ENCODE measurements at regions not wholly inside any gene's neighbourhood (a gene's known extent, or its start where the extent isn't known, plus 50 kb on each side); places are given as distances from the start of the nearest gene placed in this dataset.
A peak's percentile ranks its signal among the peaks of the same experiment; 100 is the strongest.

DNA sequence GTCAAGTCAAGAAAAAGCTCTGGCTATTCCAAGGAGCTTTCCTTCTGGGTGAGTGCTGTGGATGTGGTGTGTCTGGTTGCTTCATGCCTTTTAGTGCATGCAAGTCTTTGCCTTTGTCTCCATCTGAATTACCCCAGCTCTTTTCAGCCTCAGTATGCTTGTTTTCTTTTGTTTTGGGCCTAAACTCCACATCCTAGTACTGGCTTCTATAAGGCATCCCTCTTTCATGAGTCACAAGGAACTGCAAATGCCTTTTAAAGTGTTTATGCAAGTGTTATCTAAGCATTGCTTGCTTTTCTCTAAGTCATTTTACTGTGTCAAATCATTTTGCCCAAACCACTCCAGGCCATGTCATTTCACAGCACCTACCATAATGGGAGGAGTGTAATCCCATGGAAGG lies 132.1 kb downstream of the PLCE1 start:
- H3K4me3 ChIP-seq = no peak overlapping the region
- DNase-seq (no peak), ATAC-seq (ENCODE audit: low FRiP score in 2 of 2) (no peak)
- TF ChIP-seq POLR2A (IDR thresholded peaks at IDR 0.05) (no peak), POLR2AphosphoS5 (IDR thresholded peaks at IDR 0.05) (no peak), EP300 (IDR thresholded peaks at IDR 0.05) (no peak)
- TF ChIP-seq, protein P1, sequence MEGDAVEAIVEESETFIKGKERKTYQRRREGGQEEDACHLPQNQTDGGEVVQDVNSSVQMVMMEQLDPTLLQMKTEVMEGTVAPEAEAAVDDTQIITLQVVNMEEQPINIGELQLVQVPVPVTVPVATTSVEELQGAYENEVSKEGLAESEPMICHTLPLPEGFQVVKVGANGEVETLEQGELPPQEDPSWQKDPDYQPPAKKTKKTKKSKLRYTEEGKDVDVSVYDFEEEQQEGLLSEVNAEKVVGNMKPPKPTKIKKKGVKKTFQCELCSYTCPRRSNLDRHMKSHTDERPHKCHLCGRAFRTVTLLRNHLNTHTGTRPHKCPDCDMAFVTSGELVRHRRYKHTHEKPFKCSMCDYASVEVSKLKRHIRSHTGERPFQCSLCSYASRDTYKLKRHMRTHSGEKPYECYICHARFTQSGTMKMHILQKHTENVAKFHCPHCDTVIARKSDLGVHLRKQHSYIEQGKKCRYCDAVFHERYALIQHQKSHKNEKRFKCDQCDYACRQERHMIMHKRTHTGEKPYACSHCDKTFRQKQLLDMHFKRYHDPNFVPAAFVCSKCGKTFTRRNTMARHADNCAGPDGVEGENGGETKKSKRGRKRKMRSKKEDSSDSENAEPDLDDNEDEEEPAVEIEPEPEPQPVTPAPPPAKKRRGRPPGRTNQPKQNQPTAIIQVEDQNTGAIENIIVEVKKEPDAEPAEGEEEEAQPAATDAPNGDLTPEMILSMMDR (IDR thresholded peaks at IDR 0.05) = no peak
- H3K27ac ChIP-seq = no peak overlapping the region
- no peaks in the 10 kb centered on the region for H3K9me3 ChIP-seq
- no peaks in the 10 kb centered on the region for H3K27me3 ChIP-seq
- no peaks in the 10 kb centered on the region for H3K36me3 ChIP-seq
- H3K4me1 ChIP-seq = peaks cover 0 to 4% (median 3%) of the 10 kb centered on the region in 4 donors

DNA sequence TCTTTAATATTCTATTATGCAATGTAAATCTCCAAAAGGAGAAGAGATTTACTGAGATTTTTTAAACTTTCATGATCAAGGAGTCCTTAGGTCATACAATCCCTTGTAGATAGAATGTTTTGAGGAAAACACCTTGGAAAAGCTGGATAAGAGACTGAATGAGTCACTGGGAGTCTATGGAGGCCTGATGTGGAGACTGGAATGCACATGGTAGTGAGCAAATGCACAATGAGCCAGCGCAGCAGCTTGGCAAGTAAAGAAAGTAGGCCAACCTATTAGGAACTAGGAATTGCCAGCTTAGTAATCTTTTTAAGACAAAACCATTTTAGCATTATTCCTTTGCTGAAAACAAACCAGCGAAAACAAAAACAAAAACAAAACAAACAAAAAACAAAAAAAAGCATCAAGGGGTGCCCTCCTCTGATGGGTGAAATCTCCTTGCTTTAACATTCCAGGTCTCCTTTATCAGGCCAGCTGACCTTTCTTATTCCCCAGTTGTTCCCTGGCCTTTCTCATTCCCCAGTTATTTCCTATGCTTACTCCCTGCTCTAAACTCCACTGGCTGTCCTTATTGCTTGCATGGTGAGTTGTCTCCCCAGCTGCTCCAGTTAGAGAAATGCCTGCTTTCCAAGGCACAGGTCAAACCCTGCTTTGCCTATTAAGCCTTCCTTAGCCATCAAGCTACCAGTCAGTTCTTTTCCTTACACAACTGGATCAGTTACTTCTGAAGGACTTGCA lies 135.8 kb downstream of the PLCE1 start:
- Histone ChIP-seq H3K4me1 (peaks cover 0 to 5% (median 1%) of the 10 kb centered on the region in 4 donors), H3K36me3 (no peaks in the 10 kb centered on the region), H3K27ac (no peak overlapping the region), H3K4me3 (no peak overlapping the region), H3K9me3 (no peaks in the 10 kb centered on the region), H3K27me3 (no peaks in the 10 kb centered on the region)
- no peak for DNase-seq
- 85 to 91% methylated on average over 2 of the region's 2 CpGs for WGBS, 2 donors
- ATAC-seq (ENCODE audit: low FRiP score in 2 of 2) = peak in 1 of 2 donors; percentile 59
- TF ChIP-seq, protein P1 (IDR thresholded peaks at IDR 0.05) = no peak
- TF ChIP-seq POLR2A (IDR thresholded peaks at IDR 0.05) = no peak
- TF ChIP-seq EP300 (IDR thresholded peaks at IDR 0.05) = no peak
- TF ChIP-seq POLR2AphosphoS5 (IDR thresholded peaks at IDR 0.05) = no peak

DNA sequence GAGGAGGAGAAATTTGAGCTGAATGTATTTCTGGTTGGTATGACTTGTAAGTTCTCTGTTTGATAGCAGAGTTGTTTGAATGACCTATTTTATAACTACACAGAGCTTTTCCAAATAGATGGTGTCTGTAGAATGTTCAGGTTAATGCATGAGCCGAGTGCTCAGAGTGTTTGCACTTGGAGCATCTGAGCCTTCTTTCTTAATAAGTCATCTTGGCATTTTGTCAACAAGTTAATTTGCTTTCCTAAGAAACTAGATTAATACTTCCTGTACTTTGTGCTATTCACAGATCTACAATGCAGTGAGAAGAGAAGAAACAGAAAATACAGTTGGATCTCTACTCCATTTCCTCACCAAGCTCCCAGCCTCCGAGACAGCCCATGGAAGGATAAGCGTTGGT lies 138.2 kb downstream of the PLCE1 start:
- H3K36me3 ChIP-seq = no peaks in the 10 kb centered on the region
- no peak for DNase-seq
- H3K27me3 ChIP-seq = no peaks in the 10 kb centered on the region
- H3K27ac ChIP-seq = no peak overlapping the region
- TF ChIP-seq, protein P1 (IDR thresholded peaks at IDR 0.05) = no peak
- TF ChIP-seq POLR2A (IDR thresholded peaks at IDR 0.05) (no peak), EP300 (IDR thresholded peaks at IDR 0.05) (no peak), POLR2AphosphoS5 (IDR thresholded peaks at IDR 0.05) (no peak)
- no peaks in the 10 kb centered on the region for H3K9me3 ChIP-seq
- no peak overlapping the region for H3K4me3 ChIP-seq
- 36 to 59% methylated on average over 3 of the region's 3 CpGs for WGBS, 2 donors
- peaks cover 0 to 5% (median 1%) of the 10 kb centered on the region in 4 donors for H3K4me1 ChIP-seq
- no peak for ATAC-seq (ENCODE audit: low FRiP score in 2 of 2)

DNA sequence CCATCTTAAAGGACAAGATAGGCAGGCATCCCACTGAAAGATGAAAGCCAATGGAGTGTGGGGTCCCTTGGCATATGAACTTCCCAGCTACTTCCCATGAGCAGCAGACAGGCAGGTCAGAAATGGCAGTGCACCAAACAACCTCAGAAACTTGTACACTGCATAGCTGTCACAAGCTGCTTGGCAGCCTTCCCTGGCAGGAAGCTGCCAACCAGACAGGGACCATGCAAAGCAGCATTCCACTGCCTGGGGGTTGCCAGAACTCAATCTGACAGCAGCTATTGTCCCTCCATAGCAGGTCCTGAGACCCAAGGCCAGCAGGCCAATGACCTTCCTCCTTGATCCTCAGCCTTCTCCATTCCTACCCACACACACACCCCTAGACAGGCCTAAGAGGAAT lies 139.5 kb downstream of the PLCE1 start:
- Histone ChIP-seq H3K27ac (no peak overlapping the region), H3K9me3 (no peaks in the 10 kb centered on the region), H3K27me3 (no peaks in the 10 kb centered on the region), H3K4me1 (peaks cover 0 to 5% (median 1%) of the 10 kb centered on the region in 4 donors), H3K36me3 (no peaks in the 10 kb centered on the region), H3K4me3 (no peak overlapping the region)
- TF ChIP-seq EP300 (IDR thresholded peaks at IDR 0.05) (no peak), POLR2A (IDR thresholded peaks at IDR 0.05) (no peak), POLR2AphosphoS5 (IDR thresholded peaks at IDR 0.05) (no peak)
- TF ChIP-seq, protein P1 (IDR thresholded peaks at IDR 0.05) = no peak
- ATAC-seq (ENCODE audit: low FRiP score in 2 of 2) = no peak
- DNase-seq = no peak

DNA sequence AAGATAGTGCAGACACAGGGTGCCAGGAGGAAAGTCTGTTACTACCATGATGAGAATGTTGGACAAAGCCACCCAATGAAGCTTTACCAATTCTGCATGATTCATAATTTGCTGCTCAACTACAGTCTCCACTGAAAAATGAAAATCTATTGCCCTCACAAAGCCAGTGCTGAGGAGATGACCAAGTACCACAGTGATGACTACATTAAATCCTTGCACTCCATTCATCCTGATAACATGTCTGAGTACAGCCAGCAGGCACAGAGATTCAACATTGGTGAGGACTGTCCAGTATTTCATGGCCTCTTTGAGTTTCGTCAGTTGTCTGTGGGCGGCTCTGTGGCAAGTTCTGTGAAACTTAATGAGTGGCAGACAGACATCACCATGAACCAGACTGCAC lies 144.0 kb downstream of the PLCE1 start:
- H3K4me3 ChIP-seq = no peak overlapping the region
- TF ChIP-seq, protein P1 (IDR thresholded peaks at IDR 0.05) = no peak
- TF ChIP-seq EP300 (IDR thresholded peaks at IDR 0.05) (no peak), POLR2A (IDR thresholded peaks at IDR 0.05) (no peak), POLR2AphosphoS5 (IDR thresholded peaks at IDR 0.05) (no peak)
- WGBS, 2 donors = 83 to 100% methylated on average over 1 to 2 of the region's 2 CpGs
- DNase-seq (no peak), ATAC-seq (ENCODE audit: low FRiP score in 2 of 2) (peak in 1 of 2 donors; percentile 28)
- peaks cover 0 to 5% (median 0%) of the 10 kb centered on the region in 4 donors for H3K4me1 ChIP-seq
- H3K36me3 ChIP-seq = no peaks in the 10 kb centered on the region
- no peak overlapping the region for H3K27ac ChIP-seq
- H3K9me3 ChIP-seq = no peaks in the 10 kb centered on the region
- H3K27me3 ChIP-seq = no peaks in the 10 kb centered on the region
